GM19099 (cell line): ENCODE measurements at regions not wholly inside any gene's neighbourhood (a gene's known extent, or its start where the extent isn't known, plus 50 kb on each side); places are given as distances from the start of the nearest gene placed in this dataset.

ENCODE experiments used
- POLR2A ChIP-seq: IDR thresholded peaks from 3 replicates; pipeline ENCODE4 v1.6.1; 2011; ENCODE audit warnings: low read depth; ENCODE audit not compliant: insufficient read length; ENCODE audit errors: extremely low read depth

DNA sequence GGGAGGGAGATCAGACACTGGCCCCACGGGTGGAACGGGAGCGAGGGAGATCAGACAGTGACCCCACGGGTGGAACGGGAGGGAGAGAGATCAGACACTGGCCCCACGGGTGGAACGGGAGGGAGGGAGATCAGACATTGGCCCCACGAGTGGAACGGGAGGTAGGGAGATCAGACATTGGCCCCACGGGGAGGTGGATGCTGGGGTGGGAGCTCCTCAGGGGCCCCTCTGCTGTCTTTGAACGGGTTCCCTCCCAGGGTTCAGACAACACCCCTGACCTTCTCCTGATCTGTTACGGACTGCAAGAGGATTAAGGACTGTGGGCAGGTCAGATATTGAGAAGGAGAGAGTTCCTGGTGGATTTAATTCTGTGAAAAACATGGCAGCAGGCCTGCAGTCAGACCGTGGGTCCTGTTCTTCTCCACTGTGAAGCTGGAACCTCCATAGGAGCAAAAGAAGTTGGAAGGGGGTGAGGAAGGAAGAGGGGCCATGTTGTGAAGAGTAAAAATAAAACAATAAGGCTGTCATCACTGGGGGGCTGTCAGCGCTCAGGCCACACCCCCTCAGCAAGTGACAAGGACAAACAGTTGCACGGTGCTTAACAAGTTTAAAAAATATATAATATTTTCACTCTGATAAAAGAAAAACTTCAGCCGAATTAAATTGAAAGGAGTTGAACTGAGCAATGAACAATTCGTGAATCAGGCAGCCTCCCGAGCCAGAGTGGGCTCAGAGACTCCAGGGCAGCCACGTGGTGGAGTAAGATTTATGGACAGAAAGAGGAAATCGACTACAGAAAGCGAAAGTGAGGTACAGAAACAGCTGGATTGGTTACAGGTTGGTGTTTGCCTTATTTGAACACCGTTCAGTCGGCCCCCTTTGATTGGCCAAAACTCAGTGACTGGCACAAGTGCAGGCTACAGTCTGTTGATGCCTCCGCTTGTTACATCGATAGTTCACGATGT lies 348.7 kb upstream of the TNRC6C start:
- no peak for TF ChIP-seq POLR2A

GRCh38 chr17:77610518-77610893 lies 348.0 kb upstream of the TNRC6C start:
- TF ChIP-seq POLR2A: no peak

GRCh38 chr17:77610972-77611521 lies 347.5 kb upstream of the TNRC6C start:
- TF ChIP-seq POLR2A: no peak

DNA sequence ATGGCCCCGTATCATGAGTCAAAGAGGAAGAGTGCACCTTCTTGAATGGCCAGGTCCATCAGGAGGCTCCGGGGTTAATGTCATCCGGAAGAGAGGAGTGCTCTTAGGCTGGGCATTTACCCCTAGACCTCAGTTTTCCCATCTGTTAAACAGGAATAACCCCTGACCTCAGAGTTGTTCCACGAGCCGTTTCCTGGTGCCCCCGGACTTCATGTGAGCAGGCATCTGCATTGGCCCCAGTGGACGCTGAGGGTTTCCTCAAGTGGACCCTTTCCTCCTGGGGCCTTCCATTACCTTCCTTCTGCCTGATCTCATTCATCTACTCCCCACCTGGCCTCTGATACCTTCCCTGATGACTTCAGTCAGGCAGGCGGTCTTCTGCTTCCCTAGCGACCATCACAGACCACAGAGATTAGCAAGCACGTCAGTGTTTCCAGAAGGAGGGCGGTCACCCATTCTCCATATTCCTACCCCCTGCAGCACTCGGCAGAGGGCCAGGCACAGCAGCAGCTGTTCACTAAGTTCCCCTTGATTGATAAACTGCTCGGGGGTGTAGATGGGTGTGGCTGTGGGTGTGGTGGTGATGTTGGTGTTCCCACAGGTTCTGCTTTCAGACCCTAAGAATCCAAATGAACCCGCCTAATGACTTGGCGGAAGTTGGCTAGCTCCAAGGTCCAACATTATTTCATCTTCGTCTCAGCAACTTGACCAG lies 346.6 kb upstream of the TNRC6C start:
- TF ChIP-seq POLR2A: no peak

- no peak for TF ChIP-seq POLR2A
Observed at GRCh38 chr17:77613218-77613617, 345.3 kb upstream of the TNRC6C start.

DNA sequence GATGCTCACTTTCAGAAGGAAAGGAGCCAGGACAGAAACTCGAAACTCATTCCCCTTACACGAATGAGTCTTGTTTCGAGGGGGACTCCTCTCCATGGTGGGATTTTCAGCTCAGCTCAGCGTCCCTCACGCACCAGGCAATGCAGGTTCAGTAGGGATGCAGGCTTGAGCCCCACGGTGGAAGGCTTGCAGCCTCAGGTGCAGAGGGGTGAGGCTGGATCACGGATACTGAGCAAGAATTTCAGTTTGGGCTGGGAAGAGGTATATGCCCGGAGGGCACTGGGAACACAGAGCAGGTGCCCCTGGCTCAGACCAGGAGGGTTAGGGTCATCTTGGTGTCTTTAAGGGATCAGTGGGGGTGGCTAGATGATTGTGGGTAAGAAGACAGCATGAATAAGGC lies 344.9 kb upstream of the TNRC6C start:
- TF ChIP-seq POLR2A: no peak

DNA sequence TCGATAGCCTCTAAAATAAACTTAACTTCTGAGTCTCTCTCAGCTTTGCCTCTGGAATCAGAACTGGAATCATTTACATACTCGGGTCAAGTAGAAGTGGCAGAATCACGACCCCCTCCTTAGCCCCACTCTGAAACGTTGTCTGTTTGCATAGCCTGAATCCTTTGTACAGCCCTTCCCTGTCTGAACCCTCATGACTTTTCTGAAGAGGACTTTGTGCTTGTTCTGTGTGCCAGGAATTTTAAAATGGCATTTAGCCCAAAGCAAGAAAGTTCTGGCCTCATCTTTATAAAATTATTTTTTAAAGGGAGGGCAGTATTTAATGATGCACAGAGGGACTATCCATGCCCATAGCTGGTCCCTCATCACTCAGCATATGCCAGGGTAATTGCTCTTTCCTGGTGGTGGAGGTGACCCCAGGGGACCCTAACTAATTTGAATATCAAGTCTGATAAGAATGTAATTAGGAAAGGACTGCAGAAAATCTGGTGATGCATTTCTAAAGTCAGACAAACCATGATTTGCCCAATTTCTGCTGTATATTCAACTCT lies 342.7 kb upstream of the TNRC6C start:
- TF ChIP-seq POLR2A: no peak

- TF ChIP-seq POLR2A: no peak
Observed at GRCh38 chr17:77616254-77616731, 342.2 kb upstream of the TNRC6C start.

GRCh38 chr17:77617516-77617915 lies 341.0 kb upstream of the TNRC6C start:
- no peak for TF ChIP-seq POLR2A

DNA sequence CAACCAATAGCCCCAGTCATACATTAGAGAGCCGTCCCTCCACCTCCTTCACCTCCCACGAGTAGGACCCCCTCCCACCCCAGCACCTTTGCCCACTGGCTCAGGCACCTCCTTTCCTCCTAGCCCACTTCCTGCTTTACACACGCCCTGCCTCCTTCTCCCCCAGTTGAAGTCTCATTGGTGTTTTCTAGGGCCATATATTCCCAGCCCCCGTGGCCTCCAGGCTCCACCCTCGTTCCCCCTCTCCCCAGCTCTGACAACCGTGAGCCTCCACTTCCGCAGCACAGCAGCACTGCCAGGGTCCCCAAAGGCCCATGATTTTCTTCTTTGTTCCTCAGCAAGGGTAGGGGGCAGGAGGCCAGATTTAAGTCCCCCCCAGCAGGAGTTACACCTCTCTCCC lies 340.3 kb upstream of the TNRC6C start:
- no peak for TF ChIP-seq POLR2A

- TF ChIP-seq POLR2A: no peak
Observed at GRCh38 chr17:77618731-77619130, 339.8 kb upstream of the TNRC6C start.

DNA sequence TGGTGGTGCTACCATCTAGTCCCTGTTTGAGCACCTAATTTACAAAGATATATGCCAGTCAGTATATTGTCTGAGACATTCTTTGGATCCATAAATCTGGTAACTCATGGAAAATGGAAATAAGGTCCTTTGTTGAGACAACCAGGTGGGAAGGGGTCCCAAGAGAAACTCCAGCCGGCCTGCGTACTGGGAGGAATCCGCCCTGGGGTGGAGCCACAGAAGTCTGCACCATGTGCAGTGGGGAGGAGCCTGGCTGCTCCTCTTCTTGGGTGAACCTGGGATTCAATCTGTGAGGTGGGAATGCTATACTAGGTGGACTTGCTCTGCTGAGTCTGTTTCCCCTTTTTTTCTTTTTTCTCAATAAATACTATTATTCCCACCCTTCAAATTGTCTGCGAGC lies 339.2 kb upstream of the TNRC6C start:
- no peak for TF ChIP-seq POLR2A

- TF ChIP-seq POLR2A: no peak
Observed at GRCh38 chr17:77619851-77620250, 338.7 kb upstream of the TNRC6C start.

DNA sequence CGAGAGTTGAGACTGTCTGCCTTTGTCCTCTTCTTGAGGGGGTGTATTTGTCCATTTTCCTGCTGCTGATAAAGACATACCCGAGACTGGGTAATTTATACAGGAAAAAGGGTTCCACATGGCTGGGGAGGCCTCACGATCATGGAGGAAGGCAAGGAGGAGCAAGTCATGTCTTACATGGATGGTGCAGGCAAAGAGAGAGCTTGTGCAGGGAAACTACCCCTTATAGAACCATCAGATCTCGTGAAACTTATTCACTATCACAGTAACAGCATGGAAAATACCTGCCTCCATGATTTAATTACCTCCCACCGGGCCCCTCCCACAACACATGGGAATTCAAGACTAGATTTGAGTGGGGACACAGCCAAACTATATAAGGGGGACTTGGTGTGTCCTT lies 338.2 kb upstream of the TNRC6C start:
- TF ChIP-seq POLR2A: no peak

GRCh38 chr17:77622647-77623046 lies 335.9 kb upstream of the TNRC6C start:
- no peak for TF ChIP-seq POLR2A
